ENCODE measurements at regions not wholly inside any gene's neighbourhood (a gene's known extent, or its start where the extent isn't known, plus 50 kb on each side); places are given as distances from the start of the nearest gene placed in this dataset.
"Not testable (repeated sequence)": the region's sequence is repeated elsewhere in the genome, so short reads cannot be mapped to it uniquely, and the experiment has no call there.

GRCh38 chr13:72585254-72585653 is 142.2 kb downstream of the MZT1 start:
- no peak for DNase-seq (ENCODE audit: low spot score)

- DNase-seq (ENCODE audit: low spot score) = no peak
These were observed 156.2 kb downstream of the MZT1 start for GRCh38 chr13:72571191-72571590.

GRCh38 chr13:72570019-72570418 is 157.4 kb downstream of the MZT1 start:
- no peak for DNase-seq (ENCODE audit: low spot score)

- no peak for DNase-seq (ENCODE audit: low spot score)
These were observed 159.9 kb downstream of the MZT1 start for GRCh38 chr13:72567566-72567965.

GRCh38 chr13:72566526-72566925 is 160.9 kb downstream of the MZT1 start:
- DNase-seq (ENCODE audit: low spot score) = no peak

GRCh38 chr13:72565893-72566292 is 161.5 kb downstream of the MZT1 start:
- peak; percentile 15 for DNase-seq (ENCODE audit: low spot score)

GRCh38 chr13:72562686-72563085 is 164.7 kb downstream of the MZT1 start:
- DNase-seq (ENCODE audit: low spot score) = no peak

- no peak for DNase-seq (ENCODE audit: low spot score)
These were observed 165.6 kb downstream of the MZT1 start for GRCh38 chr13:72561791-72562190.

- no peak for DNase-seq (ENCODE audit: low spot score)
These were observed 167.7 kb downstream of the MZT1 start for GRCh38 chr13:72559716-72560115.

- DNase-seq (ENCODE audit: low spot score) = no peak
These were observed 170.5 kb downstream of the MZT1 start for GRCh38 chr13:72556945-72557344.

- DNase-seq (ENCODE audit: low spot score) = no peak
These were observed 171.8 kb downstream of the MZT1 start for GRCh38 chr13:72555601-72556000.

- no peak for DNase-seq (ENCODE audit: low spot score)
These were observed 174.7 kb downstream of the MZT1 start for GRCh38 chr13:72552731-72553130.

GRCh38 chr13:72545895-72546294 is 181.5 kb downstream of the MZT1 start:
- not testable (repeated sequence) for DNase-seq (ENCODE audit: low spot score)

- DNase-seq (ENCODE audit: low spot score) = peak; percentile 15
These were observed 182.3 kb downstream of the MZT1 start for GRCh38 chr13:72545030-72545719.

GRCh38 chr13:72544042-72544441 is 183.4 kb downstream of the MZT1 start:
- DNase-seq (ENCODE audit: low spot score) = no peak

GRCh38 chr13:72542241-72542640 is 185.2 kb downstream of the MZT1 start:
- DNase-seq (ENCODE audit: low spot score) = no peak

- no peak for DNase-seq (ENCODE audit: low spot score)
These were observed 185.8 kb downstream of the MZT1 start for GRCh38 chr13:72541674-72542073.

- DNase-seq (ENCODE audit: low spot score) = no peak
These were observed 186.5 kb downstream of the MZT1 start for GRCh38 chr13:72540881-72541280.

- DNase-seq (ENCODE audit: low spot score) = no peak
These were observed 187.5 kb downstream of the MZT1 start for GRCh38 chr13:72539925-72540324.

- DNase-seq (ENCODE audit: low spot score) = no peak
These were observed 189.6 kb downstream of the MZT1 start for GRCh38 chr13:72537782-72538181.

GRCh38 chr13:72537395-72537780 is 190.0 kb downstream of the MZT1 start:
- DNase-seq (ENCODE audit: low spot score) = no peak

- no peak for DNase-seq (ENCODE audit: low spot score)
These were observed 190.6 kb downstream of the MZT1 start for GRCh38 chr13:72536714-72537394.

GRCh38 chr13:72534951-72535640 is 192.3 kb downstream of the MZT1 start:
- no peak for DNase-seq (ENCODE audit: low spot score)
